HG03159 (cell line): ENCODE measurements at regions not wholly inside any gene's neighbourhood (a gene's known extent, or its start where the extent isn't known, plus 50 kb on each side); places are given as distances from the start of the nearest gene placed in this dataset.
"Not testable (repeated sequence)": the region's sequence is repeated elsewhere in the genome, so short reads cannot be mapped to it uniquely, and the experiment has no call there.

Experiments used
- ATAC-seq: cut with Tn5 transposase; IDR thresholded peaks from one replicate; pipeline ENCODE4 v1.9.1; 2021; ENCODE audit warnings: mild to moderate bottlenecking, moderate library complexity; ENCODE audit not compliant: unreplicated experiment

GRCh38 chr3:168977716-168978374 lies 685.7 kb downstream of the MECOM start:
- ATAC-seq = no peak

DNA sequence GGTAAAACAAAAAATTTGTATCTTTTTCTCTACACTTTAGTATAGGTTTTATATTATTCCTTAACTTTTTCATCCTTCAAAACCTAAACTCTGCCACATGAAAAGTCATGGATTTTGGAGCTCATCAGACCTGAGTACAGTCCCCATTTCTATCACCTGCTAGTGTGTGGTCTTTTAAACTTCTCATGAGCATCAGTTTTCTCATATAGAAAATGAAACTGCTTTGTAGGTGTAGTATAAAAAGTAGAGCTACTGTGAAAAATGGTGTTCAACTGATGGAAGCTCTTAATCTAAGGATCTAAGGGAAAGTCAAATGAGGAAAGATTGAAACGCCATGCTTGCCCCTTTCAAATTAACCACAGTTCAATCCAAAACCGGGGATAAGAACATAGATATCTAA lies 686.5 kb downstream of the MECOM start:
- no peak for ATAC-seq

- ATAC-seq = no peak
Measured at GRCh38 chr3:168975576-168975975, 687.9 kb downstream of the MECOM start.

DNA sequence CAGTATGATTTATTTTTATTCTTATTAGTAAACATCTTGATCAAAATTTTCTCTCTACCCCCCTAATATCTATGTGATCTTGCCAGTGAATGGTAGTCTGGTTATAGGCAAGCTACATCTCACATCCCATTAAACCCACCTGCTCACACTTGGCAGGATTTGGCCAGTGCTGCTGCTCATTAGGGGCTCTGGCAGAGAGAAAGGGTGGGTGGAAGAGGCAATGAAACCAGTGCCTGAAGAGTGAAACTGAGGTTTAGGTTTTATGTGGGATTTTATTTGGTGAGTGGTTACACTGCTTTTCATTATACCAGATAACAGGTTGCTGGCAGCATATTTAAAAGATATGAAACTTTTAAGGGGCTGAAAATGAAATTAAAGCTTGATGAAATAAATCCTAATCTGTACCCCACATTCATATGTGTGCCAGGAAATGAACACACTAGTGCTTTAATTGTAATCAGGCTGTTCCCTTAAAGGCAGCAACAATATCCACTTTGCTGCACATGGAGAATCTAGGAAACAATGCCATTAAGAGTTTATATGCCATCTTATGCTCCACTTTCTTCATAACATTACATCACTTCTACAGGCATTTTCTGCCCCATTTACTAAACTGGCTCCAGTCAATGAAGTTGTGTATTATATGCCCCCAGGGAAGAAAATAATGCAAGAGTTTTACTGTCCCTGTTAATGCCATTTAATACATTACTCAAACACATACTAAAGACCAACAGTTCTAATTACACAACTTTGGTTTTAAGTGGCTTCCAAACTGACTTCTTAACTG lies 688.7 kb downstream of the MECOM start:
- ATAC-seq = no peak

- ATAC-seq = no peak
Measured at GRCh38 chr3:168973897-168974296, 689.6 kb downstream of the MECOM start.

DNA sequence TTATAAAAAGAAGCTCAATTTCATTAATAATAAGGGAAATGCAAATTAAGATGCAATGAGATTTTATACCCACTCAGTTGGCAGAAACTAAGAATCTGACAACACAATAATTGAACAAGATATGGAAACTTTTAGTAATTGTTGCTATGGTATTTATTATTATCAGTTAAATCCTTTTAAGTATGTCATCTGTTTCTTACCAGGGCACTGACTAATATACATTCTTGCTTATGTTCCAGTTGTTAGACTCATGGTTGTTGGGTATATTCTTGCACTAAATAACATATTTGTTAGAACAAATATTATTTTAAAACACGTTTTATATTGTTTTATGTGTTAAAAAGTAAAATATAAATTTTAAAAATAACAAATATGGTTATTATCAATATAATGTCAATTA lies 690.3 kb downstream of the MECOM start:
- ATAC-seq = no peak

GRCh38 chr3:168968609-168969008 lies 694.9 kb downstream of the MECOM start:
- ATAC-seq = no peak

DNA sequence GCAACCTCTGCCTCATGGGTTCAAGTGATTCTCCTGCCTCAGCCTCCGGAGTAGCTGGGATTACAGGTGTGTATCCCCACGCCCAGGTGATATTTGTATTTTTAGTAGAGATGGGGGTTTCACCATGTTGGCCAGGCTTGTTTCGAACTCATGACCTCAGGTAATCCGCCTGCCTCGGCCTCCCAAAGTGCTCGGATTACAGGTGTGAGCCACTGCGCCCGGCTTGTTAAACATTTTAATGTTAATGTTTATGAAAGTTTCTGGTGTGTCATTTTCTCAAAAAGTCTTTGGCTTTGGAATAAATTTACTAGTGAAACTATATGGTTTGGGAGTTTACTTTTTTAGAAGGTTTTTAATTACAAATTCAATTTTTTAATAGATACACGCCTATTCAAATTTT lies 698.8 kb downstream of the MECOM start:
- ATAC-seq = no peak

DNA sequence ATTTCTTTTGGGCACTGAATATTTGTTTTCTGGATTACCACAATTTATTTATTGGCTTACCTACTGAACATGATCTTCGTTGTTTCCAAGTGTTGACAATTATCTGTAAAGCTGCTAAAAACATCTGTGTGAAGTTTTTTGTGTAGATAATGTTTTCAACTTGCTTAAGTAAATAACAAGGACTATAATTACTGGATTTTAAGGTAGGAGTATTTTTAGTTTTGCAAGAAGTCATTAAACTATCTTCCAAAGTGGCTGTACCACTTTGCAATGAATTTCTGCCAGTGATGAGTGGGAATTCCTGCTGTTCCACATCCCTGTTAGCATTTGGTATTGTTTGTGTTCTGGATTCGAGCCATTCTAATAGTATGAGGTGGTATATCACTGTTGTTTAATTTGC lies 702.2 kb downstream of the MECOM start:
- ATAC-seq = no peak

DNA sequence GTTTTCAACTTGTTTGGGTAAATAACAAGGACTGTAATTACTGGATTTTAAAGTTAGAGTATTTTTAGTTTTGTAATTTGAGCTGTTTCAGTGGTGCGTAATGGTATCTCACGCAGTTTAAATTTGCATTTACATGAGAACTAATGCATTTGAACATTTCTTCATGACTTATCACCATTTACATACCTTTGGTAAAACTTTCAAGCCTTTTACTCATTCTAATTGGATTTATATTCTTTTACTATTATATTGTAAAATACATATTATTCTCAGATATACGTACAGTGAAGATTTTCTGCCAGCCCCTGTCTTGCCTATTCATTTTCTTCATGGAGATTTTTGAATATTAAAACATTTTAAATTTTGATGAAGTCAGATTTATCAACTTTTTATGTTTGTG lies 703.8 kb downstream of the MECOM start:
- ATAC-seq = no peak

DNA sequence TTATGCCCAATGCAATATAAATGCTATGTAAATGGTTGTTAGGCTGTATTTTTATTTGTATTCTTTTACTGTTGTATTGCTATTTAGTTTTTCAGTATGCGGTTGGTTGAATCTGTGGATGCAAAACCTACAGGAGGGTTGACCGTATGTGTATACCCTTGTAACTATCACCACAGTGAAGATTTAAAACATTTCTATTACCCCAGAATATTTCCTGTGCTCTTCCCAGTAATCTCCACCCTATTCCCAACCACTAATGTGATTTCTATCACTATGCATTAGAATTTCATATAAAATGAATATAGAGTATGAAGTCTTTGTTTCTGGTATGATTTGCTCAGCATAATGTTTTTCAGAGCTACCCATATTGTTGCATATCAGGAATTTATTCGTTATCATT lies 705.0 kb downstream of the MECOM start:
- no peak for ATAC-seq

DNA sequence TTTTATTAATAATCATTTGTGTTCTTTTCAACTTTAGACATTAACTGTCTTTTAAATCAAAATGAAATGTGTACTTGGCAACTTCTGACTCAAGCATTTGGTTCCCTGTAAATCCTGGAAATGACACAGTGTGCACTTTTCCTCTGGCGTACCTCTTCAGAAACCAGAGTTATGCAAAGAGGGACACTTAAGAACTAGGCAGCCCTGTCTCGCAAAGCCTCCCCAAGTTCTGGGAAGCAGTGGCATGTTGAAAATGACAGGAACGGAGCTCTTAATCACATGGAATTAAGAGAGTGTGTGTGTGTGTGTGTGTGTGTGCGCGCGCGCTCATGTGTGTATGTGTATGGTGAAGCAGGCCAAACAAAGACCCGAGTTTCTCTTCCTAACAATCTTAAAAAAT lies 707.4 kb downstream of the MECOM start:
- no peak for ATAC-seq

- ATAC-seq = no peak
Measured at GRCh38 chr3:168952551-168952950, 711.0 kb downstream of the MECOM start.

DNA sequence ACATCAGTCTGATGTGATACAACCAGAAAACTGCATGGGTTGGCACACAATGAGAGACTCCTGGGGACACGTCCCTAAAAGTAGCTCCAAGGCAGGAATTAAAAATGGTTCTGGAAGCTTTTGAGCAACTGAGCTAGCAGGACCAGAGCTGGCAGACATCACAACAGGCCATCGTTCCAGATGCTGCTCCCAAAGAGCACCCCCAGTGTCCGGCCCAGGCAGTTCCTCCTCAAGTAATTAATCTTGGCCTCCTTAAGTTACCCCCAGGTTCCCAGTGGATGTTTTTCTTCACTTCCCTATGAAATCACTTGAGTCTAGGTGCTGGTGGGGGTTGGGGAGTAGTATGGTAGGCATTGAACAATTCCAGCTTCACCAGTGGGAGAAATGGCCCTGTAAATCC lies 711.6 kb downstream of the MECOM start:
- ATAC-seq = no peak

DNA sequence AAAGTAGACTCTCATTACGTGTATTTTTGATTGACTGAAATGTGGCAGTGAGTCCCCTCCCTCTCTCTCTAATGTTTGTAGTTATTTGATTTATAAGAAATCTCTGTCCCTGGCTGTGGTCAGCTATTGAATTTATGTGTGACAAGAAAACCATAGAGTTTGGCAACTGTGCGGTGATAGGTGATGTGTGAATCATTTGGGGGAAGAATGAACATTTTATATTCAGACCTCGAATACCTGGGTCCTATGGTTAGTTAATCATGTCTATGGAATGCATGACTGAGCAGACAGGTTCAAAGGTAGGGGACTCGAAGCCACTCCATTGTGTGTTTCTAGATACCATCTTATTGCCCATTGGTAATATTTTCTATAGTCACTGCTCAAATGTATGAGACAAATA lies 712.1 kb downstream of the MECOM start:
- ATAC-seq = no peak

GRCh38 chr3:168950622-168951021 lies 712.9 kb downstream of the MECOM start:
- ATAC-seq = no peak

- no peak for ATAC-seq
Measured at GRCh38 chr3:168939651-168940238, 723.8 kb downstream of the MECOM start.

GRCh38 chr3:168933614-168934013 lies 729.9 kb downstream of the MECOM start:
- no peak for ATAC-seq

DNA sequence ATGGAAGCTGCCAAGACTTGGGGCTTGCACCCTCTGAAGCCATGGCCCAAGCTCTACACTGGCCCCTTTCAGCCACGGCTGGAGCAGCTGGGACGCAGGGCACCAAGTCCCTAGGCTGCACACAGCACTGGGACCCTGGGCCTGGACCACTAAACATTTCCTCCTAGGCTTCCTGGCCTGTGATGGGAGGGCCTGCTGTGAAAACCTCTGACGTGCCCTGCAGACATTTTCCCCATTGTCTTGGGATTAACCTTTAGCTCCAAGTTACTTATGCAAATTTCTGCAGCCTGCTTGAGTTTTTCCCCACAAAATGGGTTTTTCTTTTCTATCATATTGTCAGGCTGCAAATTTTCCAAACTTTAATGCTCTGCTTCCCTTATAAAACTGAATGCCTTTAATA lies 733.5 kb downstream of the MECOM start:
- not testable (repeated sequence) for ATAC-seq

- no peak for ATAC-seq
Measured at GRCh38 chr3:168926426-168926825, 737.1 kb downstream of the MECOM start.

GRCh38 chr3:168925568-168925967 lies 737.9 kb downstream of the MECOM start:
- no peak for ATAC-seq

- no peak for ATAC-seq
Measured at GRCh38 chr3:168914662-168915061, 748.9 kb downstream of the MECOM start.
